Panc1 (cell line): ENCODE measurements at regions not wholly inside any gene's neighbourhood (a gene's known extent, or its start where the extent isn't known, plus 50 kb on each side); places are given as distances from the start of the nearest gene placed in this dataset.

ENCODE experiments used
- ATAC-seq: fragments of 200-7000 bp; cut with Tn5 transposase; 2 replicates; pipeline ENCODE4 v1.9.1; 2020; ENCODE audit warnings: mild to moderate bottlenecking, moderate library complexity
- BruUV-seq: library from RNA; stranded (reverse); fragments of 400-500 nt; replicated peaks from 2 replicates; lab custom pipeline; 2021; lab: Mats Ljungman, UMichigan
- CTCF ChIA-PET: fragments of 300-600 bp; sonication (Branson Sonifier 250); formaldehyde crosslinking; loops from one replicate; lab custom pipeline; 2022; ENCODE audit warnings: antibody characterized with exemption; lab: Charles Lee
- POLR2A ChIA-PET: fragments of 300-600 bp; sonication (Branson Sonifier 250); formaldehyde crosslinking; loops from one replicate; lab custom pipeline; 2022; ENCODE audit warnings: antibody characterized with exemption; lab: Charles Lee
- DNase-seq: peaks from one replicate; pipeline ENCODE4 v3.0.0-alpha.2; 2010; ENCODE audit warnings: low read depth, low spot score
- H3K27ac ChIP-seq: 2 replicates; pipeline ENCODE4 v1.5.1; 2011; ENCODE audit warnings: mild to moderate bottlenecking, low read length, inconsistent platforms
- H3K27me3 ChIP-seq: fragments of 200-500 bp; sonication (Bioruptor generic); 2 replicates; pipeline ENCODE4 v1.6.0; 2014; ENCODE audit warnings: low read length, inconsistent platforms; ENCODE audit not compliant: control insufficient read depth, insufficient read depth
- H3K36me3 ChIP-seq: fragments of 200-500 bp; sonication (Bioruptor generic); 2 replicates; pipeline ENCODE4 v1.5.1; 2014; ENCODE audit warnings: inconsistent platforms, mild to moderate bottlenecking, low read length, moderate library complexity; ENCODE audit not compliant: control insufficient read depth, insufficient read depth
- H3K4me1 ChIP-seq: 2 replicates; pipeline ENCODE4 v1.5.1; 2011; ENCODE audit warnings: inconsistent platforms, mild to moderate bottlenecking, low read length, moderate library complexity; ENCODE audit not compliant: control insufficient read depth, insufficient read depth
- H3K4me3 ChIP-seq, 2 experiments: 2 replicates each; pipeline ENCODE4 v1.5.1; 2011 to 2012; ENCODE audit warnings: low read depth in 2 of 2, low read length in 2 of 2, mild to moderate bottlenecking in 2 of 2, inconsistent platforms in 1 of 2, moderate library complexity in 1 of 2
- H3K9me3 ChIP-seq: fragments of 200-500 bp; sonication (Bioruptor generic); 2 replicates; pipeline ENCODE4 v1.5.1; 2014; ENCODE audit warnings: low read depth, mild to moderate bottlenecking, inconsistent platforms, low read length, moderate library complexity; ENCODE audit not compliant: control insufficient read depth, insufficient read depth
- POLR2AphosphoS5 ChIP-seq: IDR thresholded peaks from 2 replicates; pipeline ENCODE4 v1.6.1; 2012; ENCODE audit warnings: mild to moderate bottlenecking, low read depth, low read length, moderate library complexity
- SIN3A ChIP-seq: IDR thresholded peaks from 2 replicates; pipeline ENCODE4 v1.6.1; 2012; ENCODE audit warnings: low read depth, mild to moderate bottlenecking, low read length, moderate library complexity, borderline replicate concordance; ENCODE audit not compliant: insufficient read depth
- TCF7L2 ChIP-seq: IDR thresholded peaks from 2 replicates; pipeline ENCODE4 v1.6.1; 2011; ENCODE audit warnings: mild to moderate bottlenecking, low read depth, low read length, inconsistent platforms
- in situ Hi-C: cut with HindIII; loops from 2 replicates; pipeline ENCODE4 v1.10.0; 2016; ENCODE audit warnings: low sequenced_read_pairs, low pct_unique_long_range_greater_than_20kb
- intact Hi-C: fragments of 100-400 bp; cut with micrococcal nuclease; formaldehyde crosslinking; loops from one replicate; pipeline ENCODE4 v1.10.0; 2022; ENCODE audit not compliant: unreplicated experiment
- TF ChIP-seq, protein P1 (sequence below), 2 experiments: IDR thresholded peaks; 2 replicates each; pipeline ENCODE4 v1.6.1; 2011 to 2012; ENCODE audit warnings: low read depth in 2 of 2, control low read depth in 1 of 2, low read length in 1 of 2, mild to moderate bottlenecking in 1 of 2, moderate library complexity in 1 of 2; ENCODE audit not compliant: insufficient read depth in 1 of 2
- TF ChIP-seq, protein P2 (sequence below): fragments of 450-650 bp; IDR thresholded peaks from 2 replicates; pipeline ENCODE4 v1.5.1; 2017; ENCODE audit warnings: mild to moderate bottlenecking

DNA sequence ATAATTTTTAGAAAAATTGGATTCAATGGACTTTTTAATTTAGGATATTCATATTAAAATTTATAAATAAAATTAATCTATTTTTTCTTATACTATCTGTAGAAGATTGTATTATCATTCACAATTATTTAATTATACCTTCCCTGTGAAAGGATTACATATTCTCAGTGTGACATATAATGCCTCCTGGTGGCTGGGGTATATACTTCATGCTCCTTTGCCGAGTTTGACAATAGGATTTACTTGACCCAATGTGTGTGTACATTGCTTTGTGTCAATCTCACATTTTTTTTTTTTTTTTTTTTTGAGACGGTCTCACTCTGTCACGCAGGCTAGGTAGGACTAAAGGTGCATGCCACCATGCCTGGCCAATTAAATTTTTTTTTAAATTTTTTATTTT, 230.0 kb upstream of the CHD6 start:
- no peaks in the 10 kb centered on the region for H3K9me3 ChIP-seq
- no TSS peak for BruUV-seq
- H3K27me3 ChIP-seq = peaks cover 2% of the 10 kb centered on the region; the same call in 1 of the 2 replicates
- TF ChIP-seq, protein P1, sequence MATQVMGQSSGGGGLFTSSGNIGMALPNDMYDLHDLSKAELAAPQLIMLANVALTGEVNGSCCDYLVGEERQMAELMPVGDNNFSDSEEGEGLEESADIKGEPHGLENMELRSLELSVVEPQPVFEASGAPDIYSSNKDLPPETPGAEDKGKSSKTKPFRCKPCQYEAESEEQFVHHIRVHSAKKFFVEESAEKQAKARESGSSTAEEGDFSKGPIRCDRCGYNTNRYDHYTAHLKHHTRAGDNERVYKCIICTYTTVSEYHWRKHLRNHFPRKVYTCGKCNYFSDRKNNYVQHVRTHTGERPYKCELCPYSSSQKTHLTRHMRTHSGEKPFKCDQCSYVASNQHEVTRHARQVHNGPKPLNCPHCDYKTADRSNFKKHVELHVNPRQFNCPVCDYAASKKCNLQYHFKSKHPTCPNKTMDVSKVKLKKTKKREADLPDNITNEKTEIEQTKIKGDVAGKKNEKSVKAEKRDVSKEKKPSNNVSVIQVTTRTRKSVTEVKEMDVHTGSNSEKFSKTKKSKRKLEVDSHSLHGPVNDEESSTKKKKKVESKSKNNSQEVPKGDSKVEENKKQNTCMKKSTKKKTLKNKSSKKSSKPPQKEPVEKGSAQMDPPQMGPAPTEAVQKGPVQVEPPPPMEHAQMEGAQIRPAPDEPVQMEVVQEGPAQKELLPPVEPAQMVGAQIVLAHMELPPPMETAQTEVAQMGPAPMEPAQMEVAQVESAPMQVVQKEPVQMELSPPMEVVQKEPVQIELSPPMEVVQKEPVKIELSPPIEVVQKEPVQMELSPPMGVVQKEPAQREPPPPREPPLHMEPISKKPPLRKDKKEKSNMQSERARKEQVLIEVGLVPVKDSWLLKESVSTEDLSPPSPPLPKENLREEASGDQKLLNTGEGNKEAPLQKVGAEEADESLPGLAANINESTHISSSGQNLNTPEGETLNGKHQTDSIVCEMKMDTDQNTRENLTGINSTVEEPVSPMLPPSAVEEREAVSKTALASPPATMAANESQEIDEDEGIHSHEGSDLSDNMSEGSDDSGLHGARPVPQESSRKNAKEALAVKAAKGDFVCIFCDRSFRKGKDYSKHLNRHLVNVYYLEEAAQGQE (IDR thresholded peaks at IDR 0.05; ENCODE audit: insufficient read depth in 1 of 2, low read depth in 2 of 2, low read length in 1 of 2) = no peak
- no peak for TF ChIP-seq TCF7L2
- TF ChIP-seq POLR2AphosphoS5 = no peak
- TF ChIP-seq, protein P2, sequence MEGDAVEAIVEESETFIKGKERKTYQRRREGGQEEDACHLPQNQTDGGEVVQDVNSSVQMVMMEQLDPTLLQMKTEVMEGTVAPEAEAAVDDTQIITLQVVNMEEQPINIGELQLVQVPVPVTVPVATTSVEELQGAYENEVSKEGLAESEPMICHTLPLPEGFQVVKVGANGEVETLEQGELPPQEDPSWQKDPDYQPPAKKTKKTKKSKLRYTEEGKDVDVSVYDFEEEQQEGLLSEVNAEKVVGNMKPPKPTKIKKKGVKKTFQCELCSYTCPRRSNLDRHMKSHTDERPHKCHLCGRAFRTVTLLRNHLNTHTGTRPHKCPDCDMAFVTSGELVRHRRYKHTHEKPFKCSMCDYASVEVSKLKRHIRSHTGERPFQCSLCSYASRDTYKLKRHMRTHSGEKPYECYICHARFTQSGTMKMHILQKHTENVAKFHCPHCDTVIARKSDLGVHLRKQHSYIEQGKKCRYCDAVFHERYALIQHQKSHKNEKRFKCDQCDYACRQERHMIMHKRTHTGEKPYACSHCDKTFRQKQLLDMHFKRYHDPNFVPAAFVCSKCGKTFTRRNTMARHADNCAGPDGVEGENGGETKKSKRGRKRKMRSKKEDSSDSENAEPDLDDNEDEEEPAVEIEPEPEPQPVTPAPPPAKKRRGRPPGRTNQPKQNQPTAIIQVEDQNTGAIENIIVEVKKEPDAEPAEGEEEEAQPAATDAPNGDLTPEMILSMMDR = no peak
- no peak for TF ChIP-seq SIN3A
- no peak overlapping the region for H3K4me3 ChIP-seq
- DNase-seq (no peak), ATAC-seq (no peak)
- ChIA-PET POLR2A (no interaction called here), CTCF (no interaction called here)
- H3K4me1 ChIP-seq = no peaks in the 10 kb centered on the region
- intact Hi-C loops (no loop called here), in situ Hi-C loops (no loop called here)
- no peak overlapping the region for H3K27ac ChIP-seq
- no peaks in the 10 kb centered on the region for H3K36me3 ChIP-seq

DNA sequence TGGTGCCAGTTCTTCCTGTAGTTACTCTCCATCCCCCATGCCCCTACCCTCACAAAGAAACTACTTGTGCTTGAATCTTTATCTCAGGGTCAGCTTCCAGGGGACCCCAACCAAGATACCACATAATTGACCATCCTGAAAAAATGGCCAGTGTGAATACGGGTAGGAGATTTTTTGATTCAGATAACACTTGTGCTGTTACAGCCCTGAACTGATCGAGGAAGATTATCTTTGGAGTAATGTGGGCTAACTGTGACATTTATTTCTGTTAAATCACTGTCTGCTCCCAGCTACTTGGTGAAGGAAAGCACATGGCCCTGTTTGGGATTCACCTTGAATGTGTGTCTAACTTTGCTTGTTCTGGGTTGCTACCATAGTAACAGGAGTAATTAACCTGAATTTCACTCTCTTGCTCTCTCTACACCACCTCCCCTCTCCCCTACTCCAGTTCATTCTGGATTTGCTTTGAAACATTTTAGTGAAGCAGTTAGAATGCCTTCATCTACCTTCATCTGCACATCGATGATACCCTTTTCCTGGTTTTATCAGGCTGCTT, 219.6 kb upstream of the CHD6 start:
- H3K9me3 ChIP-seq = no peaks in the 10 kb centered on the region
- no peaks in the 10 kb centered on the region for H3K4me1 ChIP-seq
- ChIA-PET POLR2A (no interaction called here), CTCF (no interaction called here)
- no peak overlapping the region for H3K27ac ChIP-seq
- no peaks in the 10 kb centered on the region for H3K36me3 ChIP-seq
- DNase-seq = no peak
- intact Hi-C loops = no loop called here
- TF ChIP-seq, protein P2 = no peak
- TF ChIP-seq SIN3A (no peak), TCF7L2 (no peak), POLR2AphosphoS5 (no peak)
- TF ChIP-seq, protein P1 (IDR thresholded peaks at IDR 0.05; ENCODE audit: insufficient read depth in 1 of 2, low read depth in 2 of 2, low read length in 1 of 2) = no peak
- no peak overlapping the region for H3K4me3 ChIP-seq
- in situ Hi-C loops = no loop called here
- peaks cover 2% of the 10 kb centered on the region; the same call in 1 of the 2 replicates for H3K27me3 ChIP-seq
- BruUV-seq = no TSS peak
- ATAC-seq = no peak
